ENCODE measurements at regions not wholly inside any gene's neighbourhood (a gene's known extent, or its start where the extent isn't known, plus 50 kb on each side); places are given as distances from the start of the nearest gene placed in this dataset.

DNA sequence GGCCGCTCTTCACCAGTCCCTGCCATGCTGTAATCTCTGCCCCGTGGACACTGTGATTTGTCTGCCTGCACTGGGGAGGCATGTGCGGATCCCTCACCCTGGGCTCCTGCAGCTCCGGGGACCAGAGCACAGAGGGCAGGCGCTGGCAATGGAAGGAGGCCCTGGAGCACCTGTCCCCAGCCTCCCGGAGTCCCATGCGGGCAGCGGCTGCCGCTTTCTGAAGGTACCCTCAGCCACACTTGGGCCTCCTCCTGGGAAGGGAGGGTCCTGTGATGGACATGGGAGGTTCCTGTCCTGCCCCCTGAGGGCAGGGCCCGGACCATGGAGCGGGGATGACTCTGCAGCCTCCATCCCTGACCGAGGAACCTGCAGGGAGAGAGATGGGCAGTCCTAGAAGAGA, 297.4 kb upstream of the SFSWAP start (continued):
- TF ChIP-seq, protein P1, sequence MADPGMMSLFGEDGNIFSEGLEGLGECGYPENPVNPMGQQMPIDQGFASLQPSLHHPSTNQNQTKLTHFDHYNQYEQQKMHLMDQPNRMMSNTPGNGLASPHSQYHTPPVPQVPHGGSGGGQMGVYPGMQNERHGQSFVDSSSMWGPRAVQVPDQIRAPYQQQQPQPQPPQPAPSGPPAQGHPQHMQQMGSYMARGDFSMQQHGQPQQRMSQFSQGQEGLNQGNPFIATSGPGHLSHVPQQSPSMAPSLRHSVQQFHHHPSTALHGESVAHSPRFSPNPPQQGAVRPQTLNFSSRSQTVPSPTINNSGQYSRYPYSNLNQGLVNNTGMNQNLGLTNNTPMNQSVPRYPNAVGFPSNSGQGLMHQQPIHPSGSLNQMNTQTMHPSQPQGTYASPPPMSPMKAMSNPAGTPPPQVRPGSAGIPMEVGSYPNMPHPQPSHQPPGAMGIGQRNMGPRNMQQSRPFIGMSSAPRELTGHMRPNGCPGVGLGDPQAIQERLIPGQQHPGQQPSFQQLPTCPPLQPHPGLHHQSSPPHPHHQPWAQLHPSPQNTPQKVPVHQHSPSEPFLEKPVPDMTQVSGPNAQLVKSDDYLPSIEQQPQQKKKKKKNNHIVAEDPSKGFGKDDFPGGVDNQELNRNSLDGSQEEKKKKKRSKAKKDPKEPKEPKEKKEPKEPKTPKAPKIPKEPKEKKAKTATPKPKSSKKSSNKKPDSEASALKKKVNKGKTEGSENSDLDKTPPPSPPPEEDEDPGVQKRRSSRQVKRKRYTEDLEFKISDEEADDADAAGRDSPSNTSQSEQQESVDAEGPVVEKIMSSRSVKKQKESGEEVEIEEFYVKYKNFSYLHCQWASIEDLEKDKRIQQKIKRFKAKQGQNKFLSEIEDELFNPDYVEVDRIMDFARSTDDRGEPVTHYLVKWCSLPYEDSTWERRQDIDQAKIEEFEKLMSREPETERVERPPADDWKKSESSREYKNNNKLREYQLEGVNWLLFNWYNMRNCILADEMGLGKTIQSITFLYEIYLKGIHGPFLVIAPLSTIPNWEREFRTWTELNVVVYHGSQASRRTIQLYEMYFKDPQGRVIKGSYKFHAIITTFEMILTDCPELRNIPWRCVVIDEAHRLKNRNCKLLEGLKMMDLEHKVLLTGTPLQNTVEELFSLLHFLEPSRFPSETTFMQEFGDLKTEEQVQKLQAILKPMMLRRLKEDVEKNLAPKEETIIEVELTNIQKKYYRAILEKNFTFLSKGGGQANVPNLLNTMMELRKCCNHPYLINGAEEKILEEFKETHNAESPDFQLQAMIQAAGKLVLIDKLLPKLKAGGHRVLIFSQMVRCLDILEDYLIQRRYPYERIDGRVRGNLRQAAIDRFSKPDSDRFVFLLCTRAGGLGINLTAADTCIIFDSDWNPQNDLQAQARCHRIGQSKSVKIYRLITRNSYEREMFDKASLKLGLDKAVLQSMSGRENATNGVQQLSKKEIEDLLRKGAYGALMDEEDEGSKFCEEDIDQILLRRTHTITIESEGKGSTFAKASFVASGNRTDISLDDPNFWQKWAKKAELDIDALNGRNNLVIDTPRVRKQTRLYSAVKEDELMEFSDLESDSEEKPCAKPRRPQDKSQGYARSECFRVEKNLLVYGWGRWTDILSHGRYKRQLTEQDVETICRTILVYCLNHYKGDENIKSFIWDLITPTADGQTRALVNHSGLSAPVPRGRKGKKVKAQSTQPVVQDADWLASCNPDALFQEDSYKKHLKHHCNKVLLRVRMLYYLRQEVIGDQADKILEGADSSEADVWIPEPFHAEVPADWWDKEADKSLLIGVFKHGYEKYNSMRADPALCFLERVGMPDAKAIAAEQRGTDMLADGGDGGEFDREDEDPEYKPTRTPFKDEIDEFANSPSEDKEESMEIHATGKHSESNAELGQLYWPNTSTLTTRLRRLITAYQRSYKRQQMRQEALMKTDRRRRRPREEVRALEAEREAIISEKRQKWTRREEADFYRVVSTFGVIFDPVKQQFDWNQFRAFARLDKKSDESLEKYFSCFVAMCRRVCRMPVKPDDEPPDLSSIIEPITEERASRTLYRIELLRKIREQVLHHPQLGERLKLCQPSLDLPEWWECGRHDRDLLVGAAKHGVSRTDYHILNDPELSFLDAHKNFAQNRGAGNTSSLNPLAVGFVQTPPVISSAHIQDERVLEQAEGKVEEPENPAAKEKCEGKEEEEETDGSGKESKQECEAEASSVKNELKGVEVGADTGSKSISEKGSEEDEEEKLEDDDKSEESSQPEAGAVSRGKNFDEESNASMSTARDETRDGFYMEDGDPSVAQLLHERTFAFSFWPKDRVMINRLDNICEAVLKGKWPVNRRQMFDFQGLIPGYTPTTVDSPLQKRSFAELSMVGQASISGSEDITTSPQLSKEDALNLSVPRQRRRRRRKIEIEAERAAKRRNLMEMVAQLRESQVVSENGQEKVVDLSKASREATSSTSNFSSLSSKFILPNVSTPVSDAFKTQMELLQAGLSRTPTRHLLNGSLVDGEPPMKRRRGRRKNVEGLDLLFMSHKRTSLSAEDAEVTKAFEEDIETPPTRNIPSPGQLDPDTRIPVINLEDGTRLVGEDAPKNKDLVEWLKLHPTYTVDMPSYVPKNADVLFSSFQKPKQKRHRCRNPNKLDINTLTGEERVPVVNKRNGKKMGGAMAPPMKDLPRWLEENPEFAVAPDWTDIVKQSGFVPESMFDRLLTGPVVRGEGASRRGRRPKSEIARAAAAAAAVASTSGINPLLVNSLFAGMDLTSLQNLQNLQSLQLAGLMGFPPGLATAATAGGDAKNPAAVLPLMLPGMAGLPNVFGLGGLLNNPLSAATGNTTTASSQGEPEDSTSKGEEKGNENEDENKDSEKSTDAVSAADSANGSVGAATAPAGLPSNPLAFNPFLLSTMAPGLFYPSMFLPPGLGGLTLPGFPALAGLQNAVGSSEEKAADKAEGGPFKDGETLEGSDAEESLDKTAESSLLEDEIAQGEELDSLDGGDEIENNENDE (IDR thresholded peaks at IDR 0.05; ENCODE audit: insufficient replicate concordance, low read length): no peak
- TF ChIP-seq, protein P2, sequence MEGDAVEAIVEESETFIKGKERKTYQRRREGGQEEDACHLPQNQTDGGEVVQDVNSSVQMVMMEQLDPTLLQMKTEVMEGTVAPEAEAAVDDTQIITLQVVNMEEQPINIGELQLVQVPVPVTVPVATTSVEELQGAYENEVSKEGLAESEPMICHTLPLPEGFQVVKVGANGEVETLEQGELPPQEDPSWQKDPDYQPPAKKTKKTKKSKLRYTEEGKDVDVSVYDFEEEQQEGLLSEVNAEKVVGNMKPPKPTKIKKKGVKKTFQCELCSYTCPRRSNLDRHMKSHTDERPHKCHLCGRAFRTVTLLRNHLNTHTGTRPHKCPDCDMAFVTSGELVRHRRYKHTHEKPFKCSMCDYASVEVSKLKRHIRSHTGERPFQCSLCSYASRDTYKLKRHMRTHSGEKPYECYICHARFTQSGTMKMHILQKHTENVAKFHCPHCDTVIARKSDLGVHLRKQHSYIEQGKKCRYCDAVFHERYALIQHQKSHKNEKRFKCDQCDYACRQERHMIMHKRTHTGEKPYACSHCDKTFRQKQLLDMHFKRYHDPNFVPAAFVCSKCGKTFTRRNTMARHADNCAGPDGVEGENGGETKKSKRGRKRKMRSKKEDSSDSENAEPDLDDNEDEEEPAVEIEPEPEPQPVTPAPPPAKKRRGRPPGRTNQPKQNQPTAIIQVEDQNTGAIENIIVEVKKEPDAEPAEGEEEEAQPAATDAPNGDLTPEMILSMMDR (IDR thresholded peaks at IDR 0.05; ENCODE audit: control extremely low read depth in 1 of 3, insufficient read depth in 1 of 3, low read depth in 1 of 3, low read length in 3 of 3): no peak
- TF ChIP-seq RFX5 (IDR thresholded peaks at IDR 0.05; ENCODE audit: borderline replicate concordance, low read depth, low read length): no peak
- no peak for TF ChIP-seq TBP (IDR thresholded peaks at IDR 0.05; ENCODE audit: low read depth, low read length)
- no peak for TF ChIP-seq MAX (IDR thresholded peaks at IDR 0.05)
- no peak for TF ChIP-seq ZNF274 (IDR thresholded peaks at IDR 0.05; ENCODE audit: borderline replicate concordance, extremely low read depth, low read length)
- no peak for TF ChIP-seq GABPA (IDR thresholded peaks at IDR 0.05; ENCODE audit: borderline replicate concordance, insufficient read depth, low read length)
- TF ChIP-seq POU5F1 (IDR thresholded peaks at IDR 0.05; ENCODE audit: low read depth, low read length): no peak
- no peak for TF ChIP-seq TEAD4 (IDR thresholded peaks at IDR 0.05; ENCODE audit: low read depth, low read length)

All from H1 (cell line).